WERI-Rb-1 (cell line): ENCODE measurements at regions not wholly inside any gene's neighbourhood (a gene's known extent, or its start where the extent isn't known, plus 50 kb on each side); places are given as distances from the start of the nearest gene placed in this dataset.

Source experiments
- DNase-seq: peaks from one replicate; pipeline ENCODE4 v3.0.0-alpha.2; 2020
- H3K27ac ChIP-seq: fragments of 250-450 bp; sonication (Bioruptor Pico); 2 replicates; pipeline ENCODE4 v1.5.1; 2020; ENCODE audit warnings: mild to moderate bottlenecking, moderate library complexity
- H3K27me3 ChIP-seq: fragments of 250-450 bp; sonication (Bioruptor Pico); 2 replicates; pipeline ENCODE4 v1.5.1; 2021; ENCODE audit warnings: mild to moderate bottlenecking, low read depth, moderate library complexity; ENCODE audit not compliant: insufficient read depth, severe bottlenecking
- H3K36me3 ChIP-seq: fragments of 250-450 bp; sonication (Bioruptor Pico); 2 replicates; pipeline ENCODE4 v1.5.1; 2020; ENCODE audit warnings: mild to moderate bottlenecking, moderate library complexity
- H3K4me3 ChIP-seq: 2 replicates; pipeline ENCODE4 v1.5.1; 2011; ENCODE audit warnings: low read depth, mild to moderate bottlenecking, control low read depth, low read length
- H3K9me3 ChIP-seq: fragments of 250-450 bp; sonication (Bioruptor Pico); 2 replicates; pipeline ENCODE4 v1.5.1; 2021; ENCODE audit warnings: mild to moderate bottlenecking, moderate library complexity; ENCODE audit not compliant: severe bottlenecking
- TF ChIP-seq, protein P1 (sequence below): IDR thresholded peaks from 2 replicates; pipeline ENCODE4 v1.5.1; 2011; ENCODE audit warnings: low read depth, mild to moderate bottlenecking, control low read depth, inconsistent platforms, low read length

DNA sequence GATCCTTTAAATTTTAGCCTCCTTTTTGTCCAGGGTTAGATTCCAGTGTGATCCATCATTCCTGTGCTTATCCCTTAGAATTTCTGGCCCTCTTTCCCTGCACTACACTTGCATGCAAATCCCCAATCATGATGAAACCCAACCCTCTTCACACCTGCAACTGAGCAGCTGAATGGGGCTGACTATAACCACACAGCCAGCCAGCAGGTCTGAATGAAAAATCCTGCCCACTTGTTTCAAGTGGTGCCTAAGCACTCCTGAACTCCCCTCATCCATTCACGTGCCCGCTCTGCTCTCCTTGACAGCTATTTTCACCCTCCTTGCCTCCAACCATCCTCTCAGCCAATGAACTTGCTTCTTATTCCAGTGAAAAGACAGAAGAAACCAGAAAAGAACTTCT lies 80.5 kb upstream of the AFF3 start:
- TF ChIP-seq, protein P1, sequence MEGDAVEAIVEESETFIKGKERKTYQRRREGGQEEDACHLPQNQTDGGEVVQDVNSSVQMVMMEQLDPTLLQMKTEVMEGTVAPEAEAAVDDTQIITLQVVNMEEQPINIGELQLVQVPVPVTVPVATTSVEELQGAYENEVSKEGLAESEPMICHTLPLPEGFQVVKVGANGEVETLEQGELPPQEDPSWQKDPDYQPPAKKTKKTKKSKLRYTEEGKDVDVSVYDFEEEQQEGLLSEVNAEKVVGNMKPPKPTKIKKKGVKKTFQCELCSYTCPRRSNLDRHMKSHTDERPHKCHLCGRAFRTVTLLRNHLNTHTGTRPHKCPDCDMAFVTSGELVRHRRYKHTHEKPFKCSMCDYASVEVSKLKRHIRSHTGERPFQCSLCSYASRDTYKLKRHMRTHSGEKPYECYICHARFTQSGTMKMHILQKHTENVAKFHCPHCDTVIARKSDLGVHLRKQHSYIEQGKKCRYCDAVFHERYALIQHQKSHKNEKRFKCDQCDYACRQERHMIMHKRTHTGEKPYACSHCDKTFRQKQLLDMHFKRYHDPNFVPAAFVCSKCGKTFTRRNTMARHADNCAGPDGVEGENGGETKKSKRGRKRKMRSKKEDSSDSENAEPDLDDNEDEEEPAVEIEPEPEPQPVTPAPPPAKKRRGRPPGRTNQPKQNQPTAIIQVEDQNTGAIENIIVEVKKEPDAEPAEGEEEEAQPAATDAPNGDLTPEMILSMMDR = no peak
- H3K27me3 ChIP-seq = no peaks in the 10 kb centered on the region
- no peaks in the 10 kb centered on the region for H3K36me3 ChIP-seq
- no peak overlapping the region for H3K27ac ChIP-seq
- H3K9me3 ChIP-seq = no peaks in the 10 kb centered on the region
- no peak overlapping the region for H3K4me3 ChIP-seq
- DNase-seq = no peak

DNA sequence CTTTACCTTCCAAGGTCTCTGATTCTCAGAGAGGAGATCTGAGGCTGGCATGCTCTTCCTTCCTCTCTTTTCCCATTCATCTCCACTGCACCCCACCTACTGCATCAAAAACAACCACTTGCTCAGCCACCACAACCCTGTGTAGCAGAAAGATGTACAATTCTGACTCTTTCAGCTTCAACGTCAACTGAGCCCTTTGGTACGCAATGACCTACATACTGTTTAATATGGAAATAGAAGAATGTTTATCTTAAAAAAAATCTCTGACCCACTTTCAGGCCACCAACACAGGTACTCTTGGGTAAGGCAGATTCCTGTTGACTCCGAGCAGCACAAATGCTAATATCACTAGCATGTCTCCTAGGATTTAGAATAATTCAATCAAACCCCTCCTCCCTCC lies 76.2 kb upstream of the AFF3 start:
- no peak overlapping the region for H3K4me3 ChIP-seq
- H3K9me3 ChIP-seq = no peaks in the 10 kb centered on the region
- no peaks in the 10 kb centered on the region for H3K36me3 ChIP-seq
- TF ChIP-seq, protein P1 = no peak
- DNase-seq = no peak
- H3K27me3 ChIP-seq = no peaks in the 10 kb centered on the region
- H3K27ac ChIP-seq = no peak overlapping the region

DNA sequence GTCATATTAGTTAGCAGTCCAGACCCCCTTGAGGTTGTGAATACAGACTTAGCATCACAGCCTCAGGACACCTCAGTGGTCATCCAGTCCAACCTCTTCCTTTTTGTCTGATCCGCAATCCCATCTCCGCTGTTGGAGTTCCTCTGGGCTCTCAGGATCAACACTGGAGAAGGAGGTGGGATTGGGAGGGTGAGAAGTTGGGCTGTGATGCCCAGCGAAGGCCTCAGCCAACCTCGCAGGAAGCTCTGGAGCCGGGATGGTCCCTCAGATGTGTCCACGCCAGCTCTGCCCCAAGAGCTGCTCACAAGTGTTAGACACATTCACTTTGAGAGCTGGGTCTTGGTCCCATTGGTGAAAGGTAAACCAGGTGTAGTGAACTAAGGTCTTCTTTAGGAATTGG lies 74.9 kb upstream of the AFF3 start:
- no peak overlapping the region for H3K4me3 ChIP-seq
- H3K36me3 ChIP-seq = no peaks in the 10 kb centered on the region
- H3K9me3 ChIP-seq = no peaks in the 10 kb centered on the region
- DNase-seq = no peak
- no peak overlapping the region for H3K27ac ChIP-seq
- TF ChIP-seq, protein P1 = no peak
- H3K27me3 ChIP-seq = no peaks in the 10 kb centered on the region

DNA sequence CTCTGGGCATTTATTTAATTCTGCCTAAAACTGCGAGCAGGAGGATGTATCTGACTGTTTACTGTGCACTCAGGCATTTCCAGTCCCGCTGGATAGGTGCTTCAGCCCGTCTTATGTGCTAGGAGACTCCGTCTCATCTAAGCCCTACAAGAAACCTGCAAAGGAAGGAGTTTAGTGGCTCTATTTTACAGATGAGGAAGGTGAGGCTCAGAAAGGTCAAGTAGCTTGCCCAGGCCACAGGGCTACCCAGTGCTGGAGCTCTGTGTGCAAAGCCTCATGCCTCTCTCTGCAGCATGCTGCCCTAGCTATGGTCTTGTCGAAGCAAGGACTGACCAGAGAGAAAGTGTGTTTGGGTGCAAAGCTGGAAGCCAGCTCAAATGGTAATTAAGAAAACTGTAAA lies 73.6 kb upstream of the AFF3 start:
- DNase-seq = no peak
- Histone ChIP-seq H3K9me3 (no peaks in the 10 kb centered on the region), H3K27me3 (no peaks in the 10 kb centered on the region), H3K36me3 (no peaks in the 10 kb centered on the region), H3K27ac (no peak overlapping the region), H3K4me3 (no peak overlapping the region)
- TF ChIP-seq, protein P1 = no peak

DNA sequence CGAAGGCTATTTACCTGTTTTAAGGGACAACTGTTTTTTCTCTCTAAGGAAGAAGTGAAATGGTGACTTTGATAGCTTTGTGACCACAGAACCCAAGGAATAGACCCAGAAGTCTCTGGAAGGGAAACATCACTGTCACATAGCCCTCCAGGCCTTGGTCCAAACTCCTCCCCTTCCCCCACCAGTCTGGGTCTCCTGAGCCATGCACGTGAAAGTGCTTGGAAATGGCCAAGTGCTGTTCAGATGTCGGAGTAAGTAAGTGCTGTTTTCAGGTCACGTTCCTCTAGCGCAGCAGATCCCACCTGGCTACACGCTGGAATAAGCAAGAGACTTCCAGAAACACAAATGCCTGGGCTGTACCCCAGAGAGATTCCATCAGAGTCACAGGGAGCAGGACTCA lies 73.0 kb upstream of the AFF3 start:
- H3K36me3 ChIP-seq = no peaks in the 10 kb centered on the region
- DNase-seq = no peak
- H3K27ac ChIP-seq = no peak overlapping the region
- H3K9me3 ChIP-seq = no peaks in the 10 kb centered on the region
- TF ChIP-seq, protein P1 = no peak
- no peak overlapping the region for H3K4me3 ChIP-seq
- H3K27me3 ChIP-seq = no peaks in the 10 kb centered on the region

DNA sequence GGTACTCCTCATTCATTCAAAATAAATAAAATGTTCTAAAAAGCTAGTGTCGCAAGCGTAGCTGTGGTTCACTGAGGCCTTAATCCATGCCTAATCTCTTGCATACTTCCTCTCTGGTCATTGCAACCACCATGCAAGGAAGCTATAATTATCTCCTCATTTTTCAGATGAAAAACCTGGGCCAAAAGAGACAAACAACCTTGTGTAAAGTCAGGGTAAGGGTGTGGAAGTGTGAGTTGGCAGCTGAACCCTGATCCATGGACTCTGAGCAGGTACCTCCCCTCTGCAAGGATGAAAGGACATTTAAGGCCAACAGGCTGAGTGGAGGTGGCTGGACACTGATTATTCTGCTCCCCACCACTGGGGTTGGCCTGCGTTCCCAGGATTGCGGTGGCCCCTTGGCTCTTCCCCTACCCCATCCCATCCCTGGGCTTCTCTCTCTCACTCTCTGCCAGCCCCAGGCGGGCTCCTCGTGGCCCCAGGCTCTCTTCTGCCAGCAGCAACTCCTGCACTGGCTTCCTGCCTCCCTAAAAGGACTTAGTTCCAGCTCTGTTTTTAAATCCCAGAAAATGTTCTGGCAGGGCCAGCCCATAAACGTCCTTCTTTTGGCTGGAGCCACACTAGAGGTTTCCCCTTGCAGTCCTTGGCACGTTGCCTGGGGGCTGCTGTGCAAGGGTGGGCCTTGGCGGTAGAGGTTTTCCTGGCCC lies 72.0 kb upstream of the AFF3 start:
- Histone ChIP-seq H3K36me3 (no peaks in the 10 kb centered on the region), H3K4me3 (no peak overlapping the region), H3K27me3 (no peaks in the 10 kb centered on the region), H3K9me3 (no peaks in the 10 kb centered on the region), H3K27ac (no peak overlapping the region)
- TF ChIP-seq, protein P1 = no peak
- no peak for DNase-seq
